HG03521 (cell line): ENCODE measurements at regions not wholly inside any gene's neighbourhood (a gene's known extent, or its start where the extent isn't known, plus 50 kb on each side); places are given as distances from the start of the nearest gene placed in this dataset.

ENCODE experiments used
- ATAC-seq: cut with Tn5 transposase; IDR thresholded peaks from one replicate; pipeline ENCODE4 v1.9.1; 2021; ENCODE audit warnings: mild to moderate bottlenecking, moderate library complexity; ENCODE audit not compliant: unreplicated experiment

- no peak for ATAC-seq
Measured at GRCh38 chr11:97356144-97356543, 966.3 kb downstream of the JRKL start.

GRCh38 chr11:97359016-97359415, 969.2 kb downstream of the JRKL start:
- ATAC-seq = no peak

GRCh38 chr11:97361812-97362378, 972.1 kb downstream of the JRKL start:
- ATAC-seq = no peak

- no peak for ATAC-seq
Measured at GRCh38 chr11:97363331-97363730, 973.5 kb downstream of the JRKL start.

GRCh38 chr11:97364047-97364446, 974.2 kb downstream of the JRKL start:
- no peak for ATAC-seq

- no peak for ATAC-seq
Measured at GRCh38 chr11:97367406-97368083, 977.7 kb downstream of the JRKL start.

GRCh38 chr11:97389270-97389669, 999.5 kb downstream of the JRKL start:
- no peak for ATAC-seq

- no peak for ATAC-seq
Measured at GRCh38 chr11:97398246-97398645, 1008.4 kb downstream of the JRKL start.

- ATAC-seq = no peak
Measured at GRCh38 chr11:97409141-97409540, 1019.3 kb downstream of the JRKL start.

GRCh38 chr11:97414801-97415200, 1025.0 kb downstream of the JRKL start:
- no peak for ATAC-seq

GRCh38 chr11:97419729-97420128, 1029.9 kb downstream of the JRKL start:
- ATAC-seq = no peak

- no peak for ATAC-seq
Measured at GRCh38 chr11:97428247-97428790, 1038.5 kb downstream of the JRKL start.

GRCh38 chr11:97430877-97431276, 1041.1 kb downstream of the JRKL start:
- ATAC-seq = no peak

GRCh38 chr11:97432926-97433325, 1043.1 kb downstream of the JRKL start:
- no peak for ATAC-seq

GRCh38 chr11:97445561-97445960, 1055.7 kb downstream of the JRKL start:
- no peak for ATAC-seq

GRCh38 chr11:97451441-97451840, 1061.6 kb downstream of the JRKL start:
- ATAC-seq = no peak

GRCh38 chr11:97454988-97455387, 1065.2 kb downstream of the JRKL start:
- no peak for ATAC-seq

GRCh38 chr11:97460091-97460490, 1070.3 kb downstream of the JRKL start:
- ATAC-seq = no peak

- no peak for ATAC-seq
Measured at GRCh38 chr11:97461044-97461880, 1071.4 kb downstream of the JRKL start.

- ATAC-seq = no peak
Measured at GRCh38 chr11:97461934-97462333, 1072.1 kb downstream of the JRKL start.

GRCh38 chr11:97463891-97464290, 1074.1 kb downstream of the JRKL start:
- no peak for ATAC-seq

GRCh38 chr11:97471480-97471879, 1081.7 kb downstream of the JRKL start:
- ATAC-seq = no peak
